ENCODE measurements at regions not wholly inside any gene's neighbourhood (a gene's known extent, or its start where the extent isn't known, plus 50 kb on each side); places are given as distances from the start of the nearest gene placed in this dataset.

DNA sequence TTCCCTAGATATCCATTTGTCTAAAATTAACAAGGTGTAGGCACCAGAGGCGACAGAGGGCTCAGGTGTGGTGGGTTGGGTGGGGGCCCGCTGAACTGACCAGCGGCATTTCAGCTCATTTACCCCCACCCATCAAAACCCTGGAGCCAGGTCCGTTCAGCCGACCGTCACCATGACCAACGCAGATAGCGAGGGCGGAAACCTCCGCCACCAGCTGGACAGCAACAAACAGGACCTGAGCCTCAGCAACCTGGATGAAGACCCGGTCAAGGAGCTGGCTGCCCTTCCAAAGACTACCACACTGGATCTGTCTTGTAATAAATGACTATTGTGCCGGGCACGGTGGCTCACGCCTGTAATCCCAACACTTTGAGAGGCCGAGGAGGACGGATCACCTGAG, 120.8 kb upstream of the LGSN start:
- Histone ChIP-seq H4K8ac (replicated peaks; ENCODE audit: insufficient read length, low read depth, low read length) (no peak overlapping the region), H2BK120ac (ENCODE audit: low read depth, low read length, poor library complexity, severe bottlenecking) (no peak overlapping the region), H3T11ph (ENCODE audit: low read length) (no peak overlapping the region), H3K4me1 (ENCODE audit: insufficient read depth, low read length) (no peaks in the 10 kb centered on the region; the same call in 1 of the 2 replicates), H3K23me2 (ENCODE audit: insufficient read length, low read depth, low read length, poor library complexity, severe bottlenecking) (no peaks in the 10 kb centered on the region), H3K4ac (ENCODE audit: low read depth, low read length) (no peak overlapping the region), H2AK5ac (ENCODE audit: insufficient read length, low read length) (no peak overlapping the region), H3K27me3 (ENCODE audit: insufficient read depth, low read length) (no peaks in the 10 kb centered on the region), H2BK12ac (ENCODE audit: insufficient read length, low read depth, low read length) (no peak overlapping the region), H3K79me2 (ENCODE audit: insufficient read depth, low read length) (no peaks in the 10 kb centered on the region), H2AFZ (ENCODE audit: low read length) (no peak overlapping the region), H3K18ac (ENCODE audit: insufficient read length, low read depth, low read length) (no peak overlapping the region), H2BK20ac (ENCODE audit: low read depth, low read length, poor library complexity, severe bottlenecking) (no peak overlapping the region), H3K27ac (ENCODE audit: insufficient read length, low read depth, low read length) (no peak overlapping the region), H3K23ac (ENCODE audit: insufficient read length, low read depth, low read length) (no peak overlapping the region), H4K91ac (ENCODE audit: insufficient read length, low read depth, low read length) (no peak overlapping the region), H3K14ac (ENCODE audit: insufficient read depth, low read length) (no peak overlapping the region), H4K5ac (ENCODE audit: insufficient read length, low read depth, low read length) (no peak overlapping the region), H3K9me3 (ENCODE audit: control insufficient read depth, low read depth, low read length) (no peaks in the 10 kb centered on the region), H2BK15ac (ENCODE audit: low read depth, low read length) (no peak overlapping the region), H3K9ac (ENCODE audit: extremely low read depth, insufficient read length, low read length) (no peak overlapping the region), H3K56ac (ENCODE audit: insufficient read length, low read depth, low read length) (no peak overlapping the region), H3K4me2 (ENCODE audit: insufficient read depth, insufficient read length, low read length) (no peak overlapping the region), H3K79me1 (ENCODE audit: insufficient read depth, low read depth, low read length, poor library complexity, severe bottlenecking) (no peaks in the 10 kb centered on the region), H2BK5ac (ENCODE audit: insufficient read length, low read length) (no peak overlapping the region), H4K20me1 (ENCODE audit: control insufficient read depth, insufficient read depth, insufficient read length) (no peaks in the 10 kb centered on the region)
- DNase-seq, result no peak
- WGBS (ENCODE audit: extremely low coverage, insufficient read length, low lambda C conversion rate), result no CpG with 5 or more reads among the region's 16 CpGs
- H3K36me3 Mint-ChIP-seq (ENCODE audit: insufficient read depth in 1 of 3, low read depth in 3 of 3), result peaks cover 0 to 15% (median 4%) of the 10 kb centered on the region in 3 experiments; a peak in 5 of 7 replicates
- no peaks in the 10 kb centered on the region for H3K27me3 Mint-ChIP-seq (ENCODE audit: low read depth)
- no peak overlapping the region for H3K4me3 Mint-ChIP-seq
- peaks cover 6 to 10% of the 10 kb centered on the region in 2 experiments; a peak in 3 of 4 replicates for H3K4me1 Mint-ChIP-seq
- TF ChIP-seq, protein P1, sequence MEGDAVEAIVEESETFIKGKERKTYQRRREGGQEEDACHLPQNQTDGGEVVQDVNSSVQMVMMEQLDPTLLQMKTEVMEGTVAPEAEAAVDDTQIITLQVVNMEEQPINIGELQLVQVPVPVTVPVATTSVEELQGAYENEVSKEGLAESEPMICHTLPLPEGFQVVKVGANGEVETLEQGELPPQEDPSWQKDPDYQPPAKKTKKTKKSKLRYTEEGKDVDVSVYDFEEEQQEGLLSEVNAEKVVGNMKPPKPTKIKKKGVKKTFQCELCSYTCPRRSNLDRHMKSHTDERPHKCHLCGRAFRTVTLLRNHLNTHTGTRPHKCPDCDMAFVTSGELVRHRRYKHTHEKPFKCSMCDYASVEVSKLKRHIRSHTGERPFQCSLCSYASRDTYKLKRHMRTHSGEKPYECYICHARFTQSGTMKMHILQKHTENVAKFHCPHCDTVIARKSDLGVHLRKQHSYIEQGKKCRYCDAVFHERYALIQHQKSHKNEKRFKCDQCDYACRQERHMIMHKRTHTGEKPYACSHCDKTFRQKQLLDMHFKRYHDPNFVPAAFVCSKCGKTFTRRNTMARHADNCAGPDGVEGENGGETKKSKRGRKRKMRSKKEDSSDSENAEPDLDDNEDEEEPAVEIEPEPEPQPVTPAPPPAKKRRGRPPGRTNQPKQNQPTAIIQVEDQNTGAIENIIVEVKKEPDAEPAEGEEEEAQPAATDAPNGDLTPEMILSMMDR (conservative IDR thresholded peaks at IDR 0.05), result no peak
- no peak overlapping the region for H3K27ac Mint-ChIP-seq
- peaks cover 2 to 14% of the 10 kb centered on the region in 2 experiments; a peak in 2 of 5 replicates for H3K9me3 Mint-ChIP-seq

Measured in H9 (cell line).